ENCODE measurements at regions not wholly inside any gene's neighbourhood (a gene's known extent, or its start where the extent isn't known, plus 50 kb on each side); places are given as distances from the start of the nearest gene placed in this dataset.
A peak's percentile ranks its signal among the peaks of the same experiment; 100 is the strongest.

DNA sequence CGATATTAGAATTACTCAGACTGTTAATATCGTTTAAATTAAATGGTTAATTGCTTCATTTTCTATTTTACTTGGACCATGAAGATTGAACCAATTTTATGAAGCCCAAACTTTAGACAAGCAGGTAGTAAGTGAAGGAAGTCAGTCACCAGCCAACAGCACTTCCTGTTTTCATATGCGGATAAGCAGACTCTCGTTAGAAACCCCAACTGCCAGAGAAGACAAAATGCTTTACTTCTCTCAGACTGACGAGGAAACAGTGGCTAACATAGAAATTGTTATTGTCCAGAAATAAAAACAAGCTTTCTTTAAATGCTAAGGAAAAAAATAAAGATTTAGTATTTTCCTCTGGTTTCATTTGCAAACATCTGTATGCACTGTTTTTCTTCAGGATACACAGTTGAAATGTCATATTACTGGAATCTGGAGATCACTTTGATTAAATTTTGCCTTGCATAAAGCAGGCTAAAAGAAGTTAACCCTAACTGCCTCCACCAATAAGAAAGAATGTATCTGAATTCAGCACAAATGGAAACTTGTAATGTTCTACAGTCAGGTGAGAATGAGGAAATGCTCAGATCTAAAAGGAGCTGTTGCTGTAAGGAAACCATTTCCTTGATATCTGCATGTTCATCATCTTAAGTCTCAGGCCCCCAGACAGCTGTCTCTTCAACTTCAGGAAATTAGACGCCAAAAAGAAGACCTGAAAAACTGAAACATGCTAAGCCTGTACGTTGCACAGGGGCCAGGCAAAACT lies 129.8 kb upstream of the SAMSN1 start:
- no peaks in the 10 kb centered on the region for H4K20me1 ChIP-seq (ENCODE audit: insufficient read depth, low read length, poor library complexity, severe bottlenecking)
- H3K36me3 ChIP-seq (ENCODE audit: insufficient read depth, low read length): no peaks in the 10 kb centered on the region
- peaks cover 56% of the 10 kb centered on the region for H3K4me1 ChIP-seq (ENCODE audit: insufficient read depth, low read length, poor library complexity, severe bottlenecking)
- H3K4me2 ChIP-seq (ENCODE audit: low read depth, low read length, poor library complexity, severe bottlenecking): peak overlapping the region; percentile 71
- no peaks in the 10 kb centered on the region for H3K27me3 ChIP-seq (ENCODE audit: insufficient read depth, low read length, poor library complexity, severe bottlenecking)
- H3K4me3 ChIP-seq (ENCODE audit: low read length, poor library complexity, severe bottlenecking): peak overlapping the region; percentile 55
- peaks cover 16% of the 10 kb centered on the region for H3F3A ChIP-seq (ENCODE audit: low read depth)
- TF ChIP-seq, protein P1, sequence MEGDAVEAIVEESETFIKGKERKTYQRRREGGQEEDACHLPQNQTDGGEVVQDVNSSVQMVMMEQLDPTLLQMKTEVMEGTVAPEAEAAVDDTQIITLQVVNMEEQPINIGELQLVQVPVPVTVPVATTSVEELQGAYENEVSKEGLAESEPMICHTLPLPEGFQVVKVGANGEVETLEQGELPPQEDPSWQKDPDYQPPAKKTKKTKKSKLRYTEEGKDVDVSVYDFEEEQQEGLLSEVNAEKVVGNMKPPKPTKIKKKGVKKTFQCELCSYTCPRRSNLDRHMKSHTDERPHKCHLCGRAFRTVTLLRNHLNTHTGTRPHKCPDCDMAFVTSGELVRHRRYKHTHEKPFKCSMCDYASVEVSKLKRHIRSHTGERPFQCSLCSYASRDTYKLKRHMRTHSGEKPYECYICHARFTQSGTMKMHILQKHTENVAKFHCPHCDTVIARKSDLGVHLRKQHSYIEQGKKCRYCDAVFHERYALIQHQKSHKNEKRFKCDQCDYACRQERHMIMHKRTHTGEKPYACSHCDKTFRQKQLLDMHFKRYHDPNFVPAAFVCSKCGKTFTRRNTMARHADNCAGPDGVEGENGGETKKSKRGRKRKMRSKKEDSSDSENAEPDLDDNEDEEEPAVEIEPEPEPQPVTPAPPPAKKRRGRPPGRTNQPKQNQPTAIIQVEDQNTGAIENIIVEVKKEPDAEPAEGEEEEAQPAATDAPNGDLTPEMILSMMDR (conservative IDR thresholded peaks at IDR 0.05; ENCODE audit: low read length): no peak
- TF ChIP-seq EZH2phosphoT487 (IDR thresholded peaks at IDR 0.05; ENCODE audit: borderline replicate concordance): no peak
- H3K9ac ChIP-seq (ENCODE audit: low read depth, low read length, poor library complexity, severe bottlenecking): peak overlapping the region; percentile 62
- peak overlapping the region; percentile 24 for H2AFZ ChIP-seq (ENCODE audit: low read length)
- no peaks in the 10 kb centered on the region for H3K9me2 ChIP-seq (replicated peaks; ENCODE audit: low read depth, low read length)
- H3K9me3 ChIP-seq (ENCODE audit: insufficient read depth, low read depth, low read length): no peaks in the 10 kb centered on the region
- no peaks in the 10 kb centered on the region for H3K79me2 ChIP-seq (ENCODE audit: insufficient read depth, low read length)

DNA sequence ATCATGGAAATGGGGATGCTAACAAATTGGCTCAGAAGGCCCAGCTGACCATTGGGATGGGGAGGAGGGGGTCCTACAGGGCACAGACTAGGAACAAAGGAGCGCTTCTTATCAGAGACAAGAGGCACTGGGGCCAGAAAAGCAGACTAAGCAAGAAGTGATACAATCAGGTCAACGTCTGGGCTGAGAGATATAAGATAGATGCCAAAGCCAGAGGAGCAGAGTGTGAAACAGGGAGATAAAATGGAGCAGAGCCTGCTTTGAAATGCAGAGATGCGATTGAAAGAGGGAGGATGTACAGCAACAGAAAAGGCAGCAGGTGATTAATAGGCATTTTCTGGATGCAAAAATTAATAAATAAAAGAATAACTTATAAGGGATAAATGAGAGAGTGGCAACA lies 127.5 kb upstream of the SAMSN1 start:
- Histone ChIP-seq H3K27me3 (ENCODE audit: insufficient read depth, low read length, poor library complexity, severe bottlenecking) (no peaks in the 10 kb centered on the region), H4K20me1 (ENCODE audit: insufficient read depth, low read length, poor library complexity, severe bottlenecking) (no peaks in the 10 kb centered on the region), H3K36me3 (ENCODE audit: insufficient read depth, low read length) (no peaks in the 10 kb centered on the region), H3K79me2 (ENCODE audit: insufficient read depth, low read length) (no peaks in the 10 kb centered on the region), H3K4me1 (ENCODE audit: insufficient read depth, low read length, poor library complexity, severe bottlenecking) (peaks cover 56% of the 10 kb centered on the region), H2AFZ (ENCODE audit: low read length) (peak overlapping the region; percentile 28; the same call in 1 of the 2 replicates), H3K4me3 (ENCODE audit: low read length, poor library complexity, severe bottlenecking) (no peak overlapping the region), H3K9ac (ENCODE audit: low read depth, low read length, poor library complexity, severe bottlenecking) (no peak overlapping the region), H3K4me2 (ENCODE audit: low read depth, low read length, poor library complexity, severe bottlenecking) (no peak overlapping the region), H3F3A (ENCODE audit: low read depth) (peaks cover 16% of the 10 kb centered on the region), H3K9me3 (ENCODE audit: insufficient read depth, low read depth, low read length) (no peaks in the 10 kb centered on the region), H3K9me2 (replicated peaks; ENCODE audit: low read depth, low read length) (no peaks in the 10 kb centered on the region)
- TF ChIP-seq EZH2phosphoT487 (IDR thresholded peaks at IDR 0.05; ENCODE audit: borderline replicate concordance): no peak
- TF ChIP-seq, protein P1 (conservative IDR thresholded peaks at IDR 0.05; ENCODE audit: low read length): no peak

- Histone ChIP-seq H2AFZ (ENCODE audit: low read length) (no peak overlapping the region), H3K79me2 (ENCODE audit: insufficient read depth, low read length) (no peaks in the 10 kb centered on the region), H3K36me3 (ENCODE audit: insufficient read depth, low read length) (no peaks in the 10 kb centered on the region), H4K20me1 (ENCODE audit: insufficient read depth, low read length, poor library complexity, severe bottlenecking) (no peaks in the 10 kb centered on the region), H3F3A (ENCODE audit: low read depth) (peaks cover 16% of the 10 kb centered on the region), H3K9ac (ENCODE audit: low read depth, low read length, poor library complexity, severe bottlenecking) (no peak overlapping the region), H3K4me2 (ENCODE audit: low read depth, low read length, poor library complexity, severe bottlenecking) (no peak overlapping the region), H3K4me1 (ENCODE audit: insufficient read depth, low read length, poor library complexity, severe bottlenecking) (peaks cover 50% of the 10 kb centered on the region), H3K27me3 (ENCODE audit: insufficient read depth, low read length, poor library complexity, severe bottlenecking) (no peaks in the 10 kb centered on the region), H3K9me2 (replicated peaks; ENCODE audit: low read depth, low read length) (no peaks in the 10 kb centered on the region), H3K9me3 (ENCODE audit: insufficient read depth, low read depth, low read length) (no peaks in the 10 kb centered on the region), H3K4me3 (ENCODE audit: low read length, poor library complexity, severe bottlenecking) (no peak overlapping the region)
- TF ChIP-seq, protein P1 (conservative IDR thresholded peaks at IDR 0.05; ENCODE audit: low read length): no peak
- TF ChIP-seq EZH2phosphoT487 (IDR thresholded peaks at IDR 0.05; ENCODE audit: borderline replicate concordance): no peak
Observed at GRCh38 chr21:14672466-14672865, 126.4 kb upstream of the SAMSN1 start.

Data from Loucy (cell line).